HepG2 (cell line): ENCODE measurements at regions not wholly inside any gene's neighbourhood (a gene's known extent, or its start where the extent isn't known, plus 50 kb on each side); places are given as distances from the start of the nearest gene placed in this dataset.

Experiments used
- ATAC-seq: fragments of 200-7000 bp; cut with Tn5 transposase; 3 replicates; pipeline ENCODE4 v1.9.1; 2020; ENCODE audit warnings: mild to moderate bottlenecking, moderate library complexity
- BruUV-seq: library from RNA; stranded (reverse); fragments of 400-500 nt; replicated peaks from 2 replicates; lab custom pipeline; 2021; lab: Mats Ljungman, UMichigan
- CTCF ChIA-PET: fragments of 300-600 bp; formaldehyde crosslinking; extraction: SDS; loops from one replicate; lab custom pipeline; 2021; ENCODE audit warnings: low total read pairs, inconsistent platforms, low intra/inter-chr PET ratio; lab: Yijun Ruan, JAX
- POLR2A ChIA-PET: fragments of 350-600 bp; sonication (Branson Sonifier 250); formaldehyde crosslinking; loops from one replicate; lab custom pipeline; 2020; ENCODE audit warnings: antibody characterized with exemption, inconsistent platforms; lab: Yijun Ruan, JAX
- DNase-seq: peaks from one replicate; pipeline ENCODE4 v3.0.0-alpha.2; 2015; ENCODE audit warnings: low spot score
- FAIRE-seq: peaks from 3 replicates; lab custom pipeline; 2011; peaks lifted over from hg19 to GRCh38; lab: Jason Lieb, UNC
- H2AFZ ChIP-seq: one replicate; pipeline ENCODE4 v1.6.1; 2011; ENCODE audit warnings: low read length, inconsistent platforms
- H3K27ac ChIP-seq: fragments of 300-600 bp; 3 replicates; pipeline ENCODE4 v1.8.0; 2011; ENCODE audit warnings: mixed run types, mild to moderate bottlenecking, mixed read lengths, low read length, inconsistent platforms; ENCODE audit not compliant: insufficient read depth; ENCODE audit errors: extremely low read length
- H3K27me3 ChIP-seq, 2 experiments: fragments of 200-600 bp in 1 of 2; 2 replicates in 1 of 2; 3 replicates in 1 of 2; pipeline versions ENCODE4 v1.6.0 to v1.8.0; 2011; ENCODE audit warnings: low read length in 2 of 2, mild to moderate bottlenecking in 2 of 2, moderate library complexity in 2 of 2, inconsistent platforms in 1 of 2; ENCODE audit not compliant: insufficient read depth in 2 of 2, control insufficient read depth in 1 of 2
- H3K36me3 ChIP-seq, 2 experiments: fragments of 200-600 bp in 1 of 2; replicated peaks in 1 of 2; 2 replicates in 1 of 2; 3 replicates in 1 of 2; pipeline versions ENCODE4 v1.5.1 to v1.8.0; 2011; ENCODE audit warnings: low read length in 2 of 2, inconsistent platforms in 1 of 2; ENCODE audit not compliant: insufficient read depth in 2 of 2, control insufficient read depth in 1 of 2
- H3K4me1 ChIP-seq: 2 replicates; pipeline ENCODE4 v1.5.1; 2012; ENCODE audit warnings: low read length, inconsistent platforms; ENCODE audit not compliant: insufficient read depth
- H3K4me2 ChIP-seq: 2 replicates; pipeline ENCODE4 v1.6.0; 2011; ENCODE audit warnings: low read depth, low read length, inconsistent platforms
- H3K4me3 ChIP-seq, 3 experiments: fragments of 200-600 bp in 1 of 3; sonication (generic), shearing (Covaris generic) in 1 of 3; replicated peaks in 1 of 3; 2 replicates each; pipeline ENCODE4 v1.5.1; 2011 to 2016; ENCODE audit warnings: low read length in 3 of 3, inconsistent platforms in 2 of 3, low read depth in 2 of 3, mild to moderate bottlenecking in 2 of 3, control low read depth in 1 of 3, mixed read lengths in 1 of 3; ENCODE audit not compliant: insufficient read depth in 1 of 3
- H3K79me2 ChIP-seq: one replicate; pipeline ENCODE4 v1.6.1; 2011; ENCODE audit warnings: low read length, inconsistent platforms; ENCODE audit not compliant: insufficient read depth
- H3K9ac ChIP-seq: 2 replicates; pipeline ENCODE4 v1.6.0; 2011; ENCODE audit warnings: mild to moderate bottlenecking, low read depth, low read length, inconsistent platforms; ENCODE audit not compliant: insufficient read depth
- H3K9me3 ChIP-seq: 2 replicates; pipeline ENCODE4 v1.5.1; 2012; ENCODE audit warnings: mild to moderate bottlenecking, low read length
- H4K20me1 ChIP-seq: 2 replicates; pipeline ENCODE4 v1.6.0; 2011; ENCODE audit warnings: inconsistent platforms, mild to moderate bottlenecking, low read length, moderate library complexity; ENCODE audit not compliant: insufficient read depth
- CCDC6 ChIP-seq: sonication (generic); formaldehyde crosslinking; IDR thresholded peaks from 2 replicates; pipeline ENCODE4 v1.8.1; 2022; ENCODE audit warnings: mild to moderate bottlenecking, missing genetic modification reagents, moderate library complexity
- KDM5B ChIP-seq: sonication (generic); formaldehyde crosslinking; IDR thresholded peaks from 2 replicates; pipeline ENCODE4 v1.4.0; 2020; ENCODE audit warnings: missing genetic modification reagents, mild to moderate bottlenecking, borderline replicate concordance
- RAD51 ChIP-seq: fragments of 450-650 bp; IDR thresholded peaks from 2 replicates; pipeline ENCODE4 v1.6.1; 2016; ENCODE audit warnings: borderline replicate concordance
- RCOR2 ChIP-seq: IDR thresholded peaks from 2 replicates; pipeline ENCODE4 v1.6.1; 2016; ENCODE audit warnings: missing biosample characterization, missing genetic modification reagents
- ZBTB3 ChIP-seq: sonication (generic); formaldehyde crosslinking; IDR thresholded peaks from 2 replicates; pipeline ENCODE4 v1.4.0; 2020; ENCODE audit warnings: low read depth, mild to moderate bottlenecking, moderate library complexity, missing genetic modification reagents, borderline replicate concordance
- ZMYM3 ChIP-seq: sonication (generic); formaldehyde crosslinking; IDR thresholded peaks from 2 replicates; pipeline ENCODE4 v1.5.1; 2020; ENCODE audit warnings: mild to moderate bottlenecking, missing genetic modification reagents
- WGBS: methylation state at CpG from one replicate; pipeline ENCODE4 v1.1.6; 2017; ENCODE audit warnings: low lambda C conversion rate; 5-methylcytosine and 5-hydroxymethylcytosine counted together
- in situ Hi-C: cut with HindIII; loops from 2 replicates; pipeline ENCODE4 v1.10.0; 2017; ENCODE audit warnings: low pct_unique_long_range_greater_than_20kb; ENCODE audit not compliant: extremely low pct_ligation_motif_present
- intact Hi-C: fragments of 100-400 bp; cut with micrococcal nuclease; formaldehyde crosslinking; loops from one replicate; pipeline ENCODE4 v1.10.0; 2022; ENCODE audit not compliant: unreplicated experiment
- TF ChIP-seq, protein P1 (sequence below): IDR thresholded peaks from 2 replicates; pipeline ENCODE4 v1.6.1; 2016; ENCODE audit warnings: low read depth, missing genetic modification reagents, missing compliant biosample characterization
- TF ChIP-seq, protein P2 (sequence below): sonication (generic); formaldehyde crosslinking; IDR thresholded peaks from 2 replicates; pipeline ENCODE4 v1.4.0; 2020; ENCODE audit warnings: missing genetic modification reagents
- TF ChIP-seq, protein P3 (sequence below): sonication (generic); formaldehyde crosslinking; IDR thresholded peaks from 2 replicates; pipeline ENCODE4 v1.5.1; 2020; ENCODE audit warnings: mild to moderate bottlenecking, missing genetic modification reagents
- TF ChIP-seq, protein P4 (sequence below): sonication (generic); formaldehyde crosslinking; IDR thresholded peaks from 2 replicates; pipeline ENCODE4 v1.5.1; 2020; ENCODE audit warnings: mild to moderate bottlenecking, moderate library complexity, missing genetic modification reagents

DNA sequence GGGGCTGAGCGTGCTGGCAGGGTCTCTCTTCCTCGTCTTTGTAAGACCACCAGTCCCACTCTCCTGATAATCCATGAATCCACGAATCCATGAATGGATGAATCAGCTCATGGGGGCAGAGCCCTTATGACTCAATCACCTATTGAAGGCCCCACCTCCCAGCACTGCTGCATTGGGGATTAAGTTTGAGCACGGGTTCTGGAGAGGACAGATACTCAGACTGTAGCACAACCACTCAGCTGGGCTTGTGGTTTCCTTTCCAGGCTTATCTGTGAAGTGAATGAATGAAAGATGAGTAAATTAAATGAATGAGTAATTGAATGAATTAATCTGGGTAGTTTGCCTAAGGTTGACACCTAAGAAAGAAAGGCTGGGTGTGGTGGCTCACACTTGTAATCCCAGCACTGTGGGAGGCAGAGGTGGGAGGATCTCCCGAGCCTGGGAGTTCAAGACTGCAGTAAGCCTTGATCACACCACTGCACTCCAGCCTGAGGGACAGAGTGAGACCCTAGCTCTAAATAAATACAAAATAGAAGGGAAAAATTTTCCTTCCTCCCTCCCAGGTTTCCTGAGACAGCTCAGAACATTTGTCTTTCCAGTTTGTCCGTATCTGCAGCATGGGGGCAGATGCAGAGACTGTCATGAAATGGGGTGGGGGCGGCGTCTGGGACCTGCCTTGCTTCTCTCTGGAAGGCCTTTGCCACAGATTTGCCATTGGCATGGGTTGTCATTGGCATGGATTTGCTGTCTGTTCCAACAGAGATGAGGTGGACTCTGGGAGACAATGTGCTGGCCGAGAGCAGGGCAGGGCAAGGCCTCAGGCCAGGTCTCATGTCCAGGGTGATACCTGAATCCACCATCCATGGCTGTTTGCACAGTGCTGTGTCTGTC lies 187.7 kb upstream of the C1orf174 start:
- FAIRE-seq: no peak
- no peak overlapping the region for H3K4me2 ChIP-seq
- H4K20me1 ChIP-seq: no peaks in the 10 kb centered on the region
- H3K36me3 ChIP-seq: no peaks in the 10 kb centered on the region
- ATAC-seq: no peak
- POLR2A ChIA-PET: no interaction called here
- in situ Hi-C loops (no loop called here), intact Hi-C loops (no loop called here)
- CTCF ChIA-PET: no interaction called here
- no TSS peak for BruUV-seq
- H3K27ac ChIP-seq: no peak overlapping the region
- H3K9ac ChIP-seq: no peak overlapping the region
- peaks cover 2 to 34% of the 10 kb centered on the region in 2 experiments for H3K27me3 ChIP-seq
- 0% methylated on average over 7 of the region's 9 CpGs for WGBS
- no peaks in the 10 kb centered on the region for H3K9me3 ChIP-seq
- peaks cover 12% of the 10 kb centered on the region; the same call in 1 of the 2 replicates for H3K4me1 ChIP-seq
- no peaks in the 10 kb centered on the region for H3K79me2 ChIP-seq
- no peak overlapping the region for H3K4me3 ChIP-seq
- no peak for DNase-seq
- TF ChIP-seq, protein P1, sequence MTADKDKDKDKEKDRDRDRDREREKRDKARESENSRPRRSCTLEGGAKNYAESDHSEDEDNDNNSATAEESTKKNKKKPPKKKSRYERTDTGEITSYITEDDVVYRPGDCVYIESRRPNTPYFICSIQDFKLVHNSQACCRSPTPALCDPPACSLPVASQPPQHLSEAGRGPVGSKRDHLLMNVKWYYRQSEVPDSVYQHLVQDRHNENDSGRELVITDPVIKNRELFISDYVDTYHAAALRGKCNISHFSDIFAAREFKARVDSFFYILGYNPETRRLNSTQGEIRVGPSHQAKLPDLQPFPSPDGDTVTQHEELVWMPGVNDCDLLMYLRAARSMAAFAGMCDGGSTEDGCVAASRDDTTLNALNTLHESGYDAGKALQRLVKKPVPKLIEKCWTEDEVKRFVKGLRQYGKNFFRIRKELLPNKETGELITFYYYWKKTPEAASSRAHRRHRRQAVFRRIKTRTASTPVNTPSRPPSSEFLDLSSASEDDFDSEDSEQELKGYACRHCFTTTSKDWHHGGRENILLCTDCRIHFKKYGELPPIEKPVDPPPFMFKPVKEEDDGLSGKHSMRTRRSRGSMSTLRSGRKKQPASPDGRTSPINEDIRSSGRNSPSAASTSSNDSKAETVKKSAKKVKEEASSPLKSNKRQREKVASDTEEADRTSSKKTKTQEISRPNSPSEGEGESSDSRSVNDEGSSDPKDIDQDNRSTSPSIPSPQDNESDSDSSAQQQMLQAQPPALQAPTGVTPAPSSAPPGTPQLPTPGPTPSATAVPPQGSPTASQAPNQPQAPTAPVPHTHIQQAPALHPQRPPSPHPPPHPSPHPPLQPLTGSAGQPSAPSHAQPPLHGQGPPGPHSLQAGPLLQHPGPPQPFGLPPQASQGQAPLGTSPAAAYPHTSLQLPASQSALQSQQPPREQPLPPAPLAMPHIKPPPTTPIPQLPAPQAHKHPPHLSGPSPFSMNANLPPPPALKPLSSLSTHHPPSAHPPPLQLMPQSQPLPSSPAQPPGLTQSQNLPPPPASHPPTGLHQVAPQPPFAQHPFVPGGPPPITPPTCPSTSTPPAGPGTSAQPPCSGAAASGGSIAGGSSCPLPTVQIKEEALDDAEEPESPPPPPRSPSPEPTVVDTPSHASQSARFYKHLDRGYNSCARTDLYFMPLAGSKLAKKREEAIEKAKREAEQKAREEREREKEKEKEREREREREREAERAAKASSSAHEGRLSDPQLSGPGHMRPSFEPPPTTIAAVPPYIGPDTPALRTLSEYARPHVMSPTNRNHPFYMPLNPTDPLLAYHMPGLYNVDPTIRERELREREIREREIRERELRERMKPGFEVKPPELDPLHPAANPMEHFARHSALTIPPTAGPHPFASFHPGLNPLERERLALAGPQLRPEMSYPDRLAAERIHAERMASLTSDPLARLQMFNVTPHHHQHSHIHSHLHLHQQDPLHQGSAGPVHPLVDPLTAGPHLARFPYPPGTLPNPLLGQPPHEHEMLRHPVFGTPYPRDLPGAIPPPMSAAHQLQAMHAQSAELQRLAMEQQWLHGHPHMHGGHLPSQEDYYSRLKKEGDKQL (CRISPR knock-in tag): no peak
- TF ChIP-seq ZMYM3 (no peak), RCOR2 (CRISPR knock-in tag) (no peak), ZBTB3 (CRISPR knock-in tag) (no peak), RAD51 (no peak), KDM5B (no peak), CCDC6 (no peak)
- TF ChIP-seq, protein P2, sequence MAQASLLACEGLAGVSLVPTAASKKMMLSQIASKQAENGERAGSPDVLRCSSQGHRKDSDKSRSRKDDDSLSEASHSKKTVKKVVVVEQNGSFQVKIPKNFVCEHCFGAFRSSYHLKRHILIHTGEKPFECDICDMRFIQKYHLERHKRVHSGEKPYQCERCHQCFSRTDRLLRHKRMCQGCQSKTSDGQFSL: no peak
- TF ChIP-seq, protein P3, sequence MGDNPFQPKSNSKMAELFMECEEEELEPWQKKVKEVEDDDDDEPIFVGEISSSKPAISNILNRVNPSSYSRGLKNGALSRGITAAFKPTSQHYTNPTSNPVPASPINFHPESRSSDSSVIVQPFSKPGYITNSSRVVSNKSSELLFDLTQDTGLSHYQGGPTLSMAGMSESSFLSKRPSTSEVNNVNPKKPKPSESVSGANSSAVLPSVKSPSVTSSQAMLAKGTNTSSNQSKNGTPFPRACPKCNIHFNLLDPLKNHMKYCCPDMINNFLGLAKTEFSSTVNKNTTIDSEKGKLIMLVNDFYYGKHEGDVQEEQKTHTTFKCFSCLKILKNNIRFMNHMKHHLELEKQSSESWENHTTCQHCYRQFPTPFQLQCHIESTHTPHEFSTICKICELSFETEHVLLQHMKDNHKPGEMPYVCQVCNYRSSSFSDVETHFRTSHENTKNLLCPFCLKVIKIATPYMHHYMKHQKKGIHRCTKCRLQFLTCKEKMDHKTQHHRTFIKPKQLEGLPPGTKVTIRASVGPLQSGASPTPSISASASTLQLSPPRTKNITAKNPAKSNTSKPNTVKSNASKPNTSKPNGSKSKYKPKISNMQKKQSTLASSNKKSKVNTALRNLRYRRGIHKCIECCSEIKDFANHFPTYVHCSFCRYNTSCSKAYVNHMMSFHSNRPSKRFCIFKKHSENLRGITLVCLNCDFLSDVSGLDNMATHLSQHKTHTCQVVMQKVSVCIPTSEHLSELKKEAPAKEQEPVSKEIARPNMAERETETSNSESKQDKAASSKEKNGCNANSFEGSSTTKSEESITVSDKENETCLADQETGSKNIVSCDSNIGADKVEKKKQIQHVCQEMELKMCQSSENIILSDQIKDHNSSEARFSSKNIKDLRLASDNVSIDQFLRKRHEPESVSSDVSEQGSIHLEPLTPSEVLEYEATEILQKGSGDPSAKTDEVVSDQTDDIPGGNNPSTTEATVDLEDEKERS (CRISPR knock-in tag): no peak
- TF ChIP-seq, protein P4, sequence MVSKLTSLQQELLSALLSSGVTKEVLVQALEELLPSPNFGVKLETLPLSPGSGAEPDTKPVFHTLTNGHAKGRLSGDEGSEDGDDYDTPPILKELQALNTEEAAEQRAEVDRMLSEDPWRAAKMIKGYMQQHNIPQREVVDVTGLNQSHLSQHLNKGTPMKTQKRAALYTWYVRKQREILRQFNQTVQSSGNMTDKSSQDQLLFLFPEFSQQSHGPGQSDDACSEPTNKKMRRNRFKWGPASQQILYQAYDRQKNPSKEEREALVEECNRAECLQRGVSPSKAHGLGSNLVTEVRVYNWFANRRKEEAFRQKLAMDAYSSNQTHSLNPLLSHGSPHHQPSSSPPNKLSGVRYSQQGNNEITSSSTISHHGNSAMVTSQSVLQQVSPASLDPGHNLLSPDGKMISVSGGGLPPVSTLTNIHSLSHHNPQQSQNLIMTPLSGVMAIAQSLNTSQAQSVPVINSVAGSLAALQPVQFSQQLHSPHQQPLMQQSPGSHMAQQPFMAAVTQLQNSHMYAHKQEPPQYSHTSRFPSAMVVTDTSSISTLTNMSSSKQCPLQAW (CRISPR knock-in tag): no peak
- no peak overlapping the region for H2AFZ ChIP-seq
